Gastroesophageal sphincter (tissue), 4 donors: ENCODE measurements at regions not wholly inside any gene's neighbourhood (a gene's known extent, or its start where the extent isn't known, plus 50 kb on each side); places are given as distances from the start of the nearest gene placed in this dataset.

Source experiments
- ATAC-seq: fragments of 150-250 bp; one replicate; pipeline ENCODE4 v1.9.1; 2016; ENCODE audit warnings: mild to moderate bottlenecking, moderate library complexity
- H3K27ac ChIP-seq, 4 donors: fragments of 200-600 bp; sonication (generic) in 3 of 4; 1 replicate in 3 of 4; 2 replicates in 1 of 4; pipeline ENCODE4 v1.5.1; 2016 to 2019
- H3K27me3 ChIP-seq: fragments of 200-600 bp; sonication (generic); one replicate; pipeline ENCODE4 v1.5.1; 2019
- H3K36me3 ChIP-seq, 2 donors: fragments of 200-600 bp; sonication (generic); one replicate each; pipeline ENCODE4 v1.5.1; 2019; ENCODE audit warnings: control low read depth in 1 of 2
- H3K4me1 ChIP-seq, 3 donors: fragments of 200-600 bp; sonication (generic); 1 replicate in 2 of 3; 2 replicates in 1 of 3; pipeline ENCODE4 v1.5.1; 2016 to 2019; ENCODE audit warnings: control low read depth in 2 of 3
- H3K4me3 ChIP-seq, 2 donors: fragments of 200-600 bp; sonication (generic); one replicate each; pipeline ENCODE4 v1.5.1; 2019; ENCODE audit warnings: mild to moderate bottlenecking in 1 of 2, moderate library complexity in 1 of 2
- H3K9me3 ChIP-seq, 3 donors: fragments of 200-600 bp; sonication (generic); one replicate each; pipeline ENCODE4 v1.5.1; 2017 to 2019; ENCODE audit warnings: control low read depth in 2 of 3
- EP300 ChIP-seq: sonication (generic); formaldehyde crosslinking; IDR thresholded peaks from one replicate; pipeline ENCODE4 v1.6.1; 2017; ENCODE audit warnings: antibody characterized with exemption, mild to moderate bottlenecking
- POLR2A ChIP-seq, 2 donors: fragments of 450-650 bp; IDR thresholded peaks; one replicate each; pipeline ENCODE4 v1.6.1; 2017; ENCODE audit warnings: antibody characterized with exemption in 2 of 2, mild to moderate bottlenecking in 2 of 2, moderate library complexity in 1 of 2
- POLR2AphosphoS5 ChIP-seq: sonication (generic); formaldehyde crosslinking; IDR thresholded peaks from one replicate; pipeline ENCODE4 v1.6.1; 2017; ENCODE audit warnings: antibody characterized with exemption
- WGBS, 2 donors: methylation state at CpG; one replicate each; pipeline ENCODE4 v1.1.5; 2018; ENCODE audit warnings: low coverage in 1 of 2; 5-methylcytosine and 5-hydroxymethylcytosine counted together
- TF ChIP-seq, protein P1 (sequence below), 4 experiments: fragments of 200-600 bp in 2 of 4; fragments of 450-650 bp in 2 of 4; sonication (generic) in 1 of 4; IDR thresholded peaks; one replicate each; pipeline ENCODE4 v1.5.1; 2017 to 2019; ENCODE audit warnings: antibody characterized with exemption in 4 of 4, mild to moderate bottlenecking in 2 of 4, moderate library complexity in 2 of 4

DNA sequence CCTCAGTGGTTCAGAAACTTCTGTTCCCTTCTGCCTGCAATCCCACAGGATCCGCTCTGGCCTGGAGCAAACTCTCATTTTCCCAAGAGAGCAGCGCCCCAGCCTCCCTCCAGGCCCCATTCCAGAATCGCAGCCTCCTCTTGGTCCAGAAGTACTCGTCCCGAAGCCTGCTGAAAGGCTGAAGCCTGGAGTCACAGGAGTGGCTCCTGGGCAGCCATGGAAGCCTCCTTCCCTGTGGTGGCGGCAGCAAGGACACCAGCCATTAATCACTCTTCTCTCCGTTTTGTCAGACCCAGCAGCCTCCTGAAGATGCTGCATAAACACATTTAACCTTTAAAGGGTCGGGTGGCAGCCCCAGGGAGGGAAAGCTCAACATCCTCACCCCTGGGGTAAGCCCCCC is 66.9 kb upstream of the TNRC6C start:
- Histone ChIP-seq H3K36me3 (no peaks in the 10 kb centered on the region), H3K27ac (no peak overlapping the region), H3K4me3 (no peak overlapping the region), H3K27me3 (no peaks in the 10 kb centered on the region), H3K4me1 (peaks cover 0 to 20% (median 0%) of the 10 kb centered on the region in 3 donors), H3K9me3 (no peaks in the 10 kb centered on the region)
- WGBS, 2 donors = 92 to 100% methylated on average over 1 to 2 of the region's 8 CpGs
- no peak for ATAC-seq
- TF ChIP-seq, protein P1, sequence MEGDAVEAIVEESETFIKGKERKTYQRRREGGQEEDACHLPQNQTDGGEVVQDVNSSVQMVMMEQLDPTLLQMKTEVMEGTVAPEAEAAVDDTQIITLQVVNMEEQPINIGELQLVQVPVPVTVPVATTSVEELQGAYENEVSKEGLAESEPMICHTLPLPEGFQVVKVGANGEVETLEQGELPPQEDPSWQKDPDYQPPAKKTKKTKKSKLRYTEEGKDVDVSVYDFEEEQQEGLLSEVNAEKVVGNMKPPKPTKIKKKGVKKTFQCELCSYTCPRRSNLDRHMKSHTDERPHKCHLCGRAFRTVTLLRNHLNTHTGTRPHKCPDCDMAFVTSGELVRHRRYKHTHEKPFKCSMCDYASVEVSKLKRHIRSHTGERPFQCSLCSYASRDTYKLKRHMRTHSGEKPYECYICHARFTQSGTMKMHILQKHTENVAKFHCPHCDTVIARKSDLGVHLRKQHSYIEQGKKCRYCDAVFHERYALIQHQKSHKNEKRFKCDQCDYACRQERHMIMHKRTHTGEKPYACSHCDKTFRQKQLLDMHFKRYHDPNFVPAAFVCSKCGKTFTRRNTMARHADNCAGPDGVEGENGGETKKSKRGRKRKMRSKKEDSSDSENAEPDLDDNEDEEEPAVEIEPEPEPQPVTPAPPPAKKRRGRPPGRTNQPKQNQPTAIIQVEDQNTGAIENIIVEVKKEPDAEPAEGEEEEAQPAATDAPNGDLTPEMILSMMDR (IDR thresholded peaks at IDR 0.05) = no peak
- TF ChIP-seq POLR2AphosphoS5 (no peak), POLR2A (IDR thresholded peaks at IDR 0.05) (no peak), EP300 (no peak)

DNA sequence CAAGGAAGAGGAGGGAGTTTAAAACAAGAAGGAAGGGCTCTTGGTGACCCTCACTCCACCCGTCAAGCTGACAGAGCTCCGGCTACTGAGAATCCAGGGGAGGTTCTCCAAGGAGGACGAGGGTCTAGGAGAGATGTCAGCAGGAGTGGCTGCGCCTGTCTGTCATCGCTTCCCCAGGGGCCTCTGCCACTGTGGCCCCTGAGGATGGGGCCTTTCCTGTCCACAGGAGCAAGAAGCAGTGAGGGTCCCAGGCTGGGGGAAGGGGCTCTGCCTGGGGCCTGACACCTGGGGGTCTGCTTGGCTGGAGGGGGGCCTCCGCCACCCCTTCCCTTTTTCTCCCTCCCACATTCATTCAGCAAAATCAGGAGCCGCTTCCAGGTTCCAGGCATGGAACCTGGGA is 66.5 kb upstream of the TNRC6C start:
- Histone ChIP-seq H3K9me3 (no peaks in the 10 kb centered on the region), H3K27ac (no peak overlapping the region), H3K4me3 (no peak overlapping the region), H3K27me3 (no peaks in the 10 kb centered on the region), H3K36me3 (no peaks in the 10 kb centered on the region), H3K4me1 (peaks cover 0 to 17% (median 0%) of the 10 kb centered on the region in 3 donors)
- TF ChIP-seq, protein P1 (IDR thresholded peaks at IDR 0.05) = no peak
- TF ChIP-seq POLR2AphosphoS5 = no peak
- no peak for TF ChIP-seq POLR2A (IDR thresholded peaks at IDR 0.05)
- no peak for TF ChIP-seq EP300
- ATAC-seq = no peak
- WGBS, 2 donors = no CpG with 5 or more reads among the region's 7 CpGs

DNA sequence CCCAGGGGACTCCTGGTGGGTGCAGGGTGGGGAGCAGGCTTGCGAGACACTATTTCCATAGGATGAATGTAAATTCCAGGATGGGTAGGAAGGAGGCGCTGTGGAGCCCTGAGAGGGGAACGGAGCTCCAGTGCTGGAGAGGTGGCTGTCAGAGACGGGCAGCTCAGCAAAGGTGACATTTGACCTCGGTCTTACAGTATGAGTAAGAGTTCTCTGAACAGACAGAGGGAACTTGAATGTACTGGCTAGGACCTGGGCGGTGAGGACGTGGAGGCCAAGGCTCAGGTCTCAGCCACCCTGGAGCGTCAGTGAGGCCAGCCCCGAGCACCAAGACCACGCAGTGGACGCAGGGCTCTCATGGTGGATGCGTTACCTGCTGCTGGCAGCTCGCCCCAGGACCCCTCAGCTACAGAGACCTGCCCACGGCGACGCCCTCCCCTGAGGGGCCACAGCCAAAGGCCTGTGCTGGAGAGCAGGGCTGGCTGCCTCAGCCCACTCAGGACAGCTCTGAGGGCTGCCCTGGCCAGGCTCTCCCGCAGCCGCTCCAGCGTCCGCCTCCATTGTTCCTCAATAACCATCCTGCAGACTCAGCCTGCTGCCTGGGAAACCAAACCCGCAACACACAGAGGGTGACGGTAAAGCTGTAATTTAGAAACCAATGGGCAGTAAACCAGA is 65.9 kb upstream of the TNRC6C start:
- WGBS, 2 donors = 73 to 81% methylated on average over 3 to 5 of the region's 22 CpGs
- Histone ChIP-seq H3K27me3 (no peaks in the 10 kb centered on the region), H3K4me3 (no peak overlapping the region), H3K9me3 (no peaks in the 10 kb centered on the region), H3K36me3 (no peaks in the 10 kb centered on the region), H3K4me1 (peaks cover 0 to 11% (median 0%) of the 10 kb centered on the region in 3 donors), H3K27ac (no peak overlapping the region)
- TF ChIP-seq POLR2AphosphoS5 (no peak), POLR2A (IDR thresholded peaks at IDR 0.05) (no peak), EP300 (no peak)
- TF ChIP-seq, protein P1 (IDR thresholded peaks at IDR 0.05) = no peak
- ATAC-seq = no peak

DNA sequence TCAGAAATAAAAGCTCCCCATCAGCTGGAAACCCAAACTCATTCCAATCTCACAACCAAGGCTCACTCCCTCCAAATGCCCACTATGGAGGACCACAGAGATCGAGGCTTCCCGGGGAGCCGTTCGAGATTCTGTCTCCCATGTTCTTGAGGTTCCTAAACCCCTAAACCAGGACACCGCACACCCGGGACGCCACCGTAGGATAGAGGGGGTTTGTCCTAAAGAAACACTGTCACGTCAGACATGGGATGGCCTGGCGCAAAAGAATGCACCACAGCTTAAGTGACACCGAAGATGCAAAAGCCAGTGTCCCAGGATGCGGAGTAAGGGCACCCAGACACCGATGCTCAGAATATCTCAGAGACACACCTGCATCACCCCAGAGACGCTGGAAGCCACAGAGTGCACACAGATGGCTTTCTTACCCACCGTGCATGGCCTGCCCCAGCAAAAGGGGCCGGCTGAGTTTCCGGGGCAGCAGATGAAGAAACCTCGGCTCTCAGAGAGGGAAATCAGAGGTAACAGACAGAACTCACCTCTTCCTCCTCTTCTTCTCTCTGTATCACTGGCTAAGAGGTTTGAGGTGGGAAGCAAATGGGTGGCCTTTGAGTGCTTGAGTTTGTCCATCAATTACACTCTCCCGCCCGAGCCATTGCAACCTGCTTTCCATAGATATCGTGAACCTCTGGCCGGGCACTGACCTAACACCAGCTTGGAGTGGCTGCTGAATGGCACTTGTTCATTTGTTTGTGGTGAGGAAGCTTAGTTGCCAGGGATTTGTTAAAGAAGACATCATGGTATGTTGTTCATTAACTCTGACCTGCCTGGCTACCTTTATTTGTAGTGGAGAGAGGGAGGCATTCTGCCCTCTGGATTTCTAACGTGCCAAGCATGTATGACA is 65.1 kb upstream of the TNRC6C start:
- H3K36me3 ChIP-seq = no peaks in the 10 kb centered on the region
- H3K27ac ChIP-seq = no peak overlapping the region
- no peak overlapping the region for H3K4me3 ChIP-seq
- 87 to 96% methylated on average over 5 to 11 of the region's 23 CpGs for WGBS, 2 donors
- H3K27me3 ChIP-seq = no peaks in the 10 kb centered on the region
- no peaks in the 10 kb centered on the region for H3K9me3 ChIP-seq
- ATAC-seq = no peak
- peaks cover 0 to 3% (median 0%) of the 10 kb centered on the region in 3 donors for H3K4me1 ChIP-seq
- TF ChIP-seq, protein P1 (IDR thresholded peaks at IDR 0.05) = no peak
- no peak for TF ChIP-seq POLR2A (IDR thresholded peaks at IDR 0.05)
- no peak for TF ChIP-seq POLR2AphosphoS5
- no peak for TF ChIP-seq EP300
